Activated CD8-positive, alpha-beta memory T cell treated with anti-CD3 and anti-CD28 coated beads for 48 hours (primary cell): ENCODE measurements at regions not wholly inside any gene's neighbourhood (a gene's known extent, or its start where the extent isn't known, plus 50 kb on each side); places are given as distances from the start of the nearest gene placed in this dataset.
"Not testable (repeated sequence)": the region's sequence is repeated elsewhere in the genome, so short reads cannot be mapped to it uniquely, and the experiment has no call there.

Experiments used
- DNase-seq, 3 experiments: peaks; one replicate each; pipeline ENCODE4 v3.0.0-alpha.2; 2020; ENCODE audit warnings: low read depth in 2 of 3, low spot score in 2 of 3

DNA sequence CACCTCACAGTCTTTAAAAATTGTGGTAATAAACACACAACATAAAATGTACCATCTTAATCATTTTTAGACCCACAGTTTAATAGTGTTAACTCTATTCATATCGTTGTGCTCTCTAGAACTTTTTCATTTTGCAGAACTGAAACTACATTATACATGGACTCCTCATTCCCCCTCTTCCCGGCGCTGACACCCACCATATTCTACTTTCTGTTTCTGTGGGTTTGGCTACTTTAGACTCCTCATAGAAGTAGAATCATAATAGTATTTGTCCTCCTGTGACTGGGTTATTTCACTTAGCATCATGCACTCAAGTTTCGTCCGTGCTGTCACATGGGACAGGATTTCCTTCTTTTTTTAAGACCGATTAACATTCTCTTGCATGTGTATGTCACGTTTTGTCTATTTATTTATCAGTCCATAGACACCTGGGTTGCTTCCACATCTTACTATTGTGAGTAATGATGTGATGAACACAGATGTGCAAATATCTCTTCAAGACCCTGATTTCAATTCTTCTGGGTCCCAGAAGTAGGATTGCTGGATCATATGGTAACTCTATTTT is 62.9 kb upstream of the TMPRSS2 start:
- DNase-seq: no peak

GRCh38 chr21:41568606-41569385 is 60.8 kb upstream of the TMPRSS2 start:
- no peak for DNase-seq

GRCh38 chr21:41567901-41568510 is 60.0 kb upstream of the TMPRSS2 start:
- no peak for DNase-seq

DNA sequence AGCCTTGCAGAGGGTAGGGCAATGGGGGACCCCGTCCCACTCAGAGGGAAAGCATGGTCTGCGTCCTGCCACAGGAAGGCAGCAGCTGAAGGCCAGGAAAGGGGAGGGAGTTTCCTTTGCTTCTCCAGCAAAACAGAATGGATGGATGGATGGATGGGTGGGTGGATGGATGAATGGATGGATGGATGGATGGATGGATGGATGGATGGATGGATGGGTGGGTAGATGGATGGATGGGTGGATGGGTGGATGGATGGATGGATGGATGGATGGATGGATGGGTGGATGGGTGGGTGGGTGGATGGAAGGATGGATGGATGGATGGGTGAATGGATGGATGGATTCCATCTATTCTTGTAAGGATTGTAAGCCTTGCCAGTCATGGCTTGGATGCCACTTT is 59.3 kb upstream of the TMPRSS2 start:
- not testable (repeated sequence) for DNase-seq

- no peak for DNase-seq
Measured at GRCh38 chr21:41566500-41567014, 58.6 kb upstream of the TMPRSS2 start.

DNA sequence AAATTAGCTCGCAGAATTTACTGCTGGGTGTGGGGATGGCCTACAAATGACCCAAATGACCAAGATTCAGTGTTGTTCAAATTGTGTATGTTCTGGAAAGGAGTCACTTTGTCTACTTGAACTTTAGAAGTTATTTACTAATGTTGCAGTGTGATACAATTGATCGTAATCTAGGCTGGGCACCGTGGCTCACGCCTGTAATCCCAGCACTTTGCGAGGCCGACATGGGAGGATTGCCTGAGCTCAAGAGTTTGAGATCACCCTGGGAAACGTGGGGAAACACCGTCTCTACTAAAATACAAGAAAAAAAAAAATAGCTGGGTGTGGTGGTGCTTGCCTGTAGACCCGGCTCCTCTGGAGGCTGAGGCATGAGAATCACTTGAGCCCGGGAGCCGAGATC is 57.6 kb upstream of the TMPRSS2 start:
- no peak for DNase-seq

- DNase-seq: no peak
Measured at GRCh38 chr21:41564871-41565274, 56.9 kb upstream of the TMPRSS2 start.

- no peak for DNase-seq
Measured at GRCh38 chr21:41562101-41563000, 54.4 kb upstream of the TMPRSS2 start.

DNA sequence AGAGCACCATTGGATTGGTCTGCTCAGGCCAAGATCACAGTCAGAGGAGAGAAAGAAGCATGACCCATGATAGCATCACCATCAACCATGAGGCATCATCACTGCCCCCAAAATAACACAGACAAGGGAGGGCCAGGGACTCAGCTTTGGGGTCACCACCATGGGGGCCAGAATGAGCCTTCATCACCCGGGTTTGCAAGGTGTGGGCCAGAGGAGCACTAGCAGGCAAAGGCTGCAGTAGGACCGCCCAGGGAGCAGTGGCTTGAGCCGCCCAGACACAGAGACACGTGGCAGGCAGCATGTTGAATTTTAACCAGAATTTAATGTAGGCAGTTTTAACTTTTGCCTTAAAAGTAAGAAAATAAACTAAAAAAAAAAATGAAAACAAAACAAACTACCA is 53.7 kb upstream of the TMPRSS2 start:
- DNase-seq: no peak

- DNase-seq: no peak
Measured at GRCh38 chr21:41560661-41561158, 52.8 kb upstream of the TMPRSS2 start.

GRCh38 chr21:41559658-41560631 is 52.0 kb upstream of the TMPRSS2 start:
- no peak for DNase-seq

DNA sequence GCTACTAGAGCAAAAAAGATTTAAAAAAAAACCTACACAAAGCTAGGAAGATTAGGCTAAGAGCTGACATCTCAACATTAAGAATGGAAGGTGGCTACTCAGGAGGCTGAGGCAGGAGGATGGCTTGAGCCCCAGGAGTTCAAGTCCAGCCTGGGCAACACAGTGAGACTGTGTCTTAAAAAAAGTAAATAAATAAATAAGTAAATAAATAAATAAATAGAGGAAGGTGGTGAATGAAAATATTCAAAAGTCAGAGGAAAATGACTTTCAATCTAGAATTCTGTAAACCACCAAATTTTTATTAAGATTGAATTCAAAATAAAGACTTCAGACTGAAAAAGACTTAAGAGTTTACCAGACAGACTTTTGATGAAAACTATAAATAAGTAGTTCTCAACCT is 50.9 kb upstream of the TMPRSS2 start:
- no peak for DNase-seq

DNA sequence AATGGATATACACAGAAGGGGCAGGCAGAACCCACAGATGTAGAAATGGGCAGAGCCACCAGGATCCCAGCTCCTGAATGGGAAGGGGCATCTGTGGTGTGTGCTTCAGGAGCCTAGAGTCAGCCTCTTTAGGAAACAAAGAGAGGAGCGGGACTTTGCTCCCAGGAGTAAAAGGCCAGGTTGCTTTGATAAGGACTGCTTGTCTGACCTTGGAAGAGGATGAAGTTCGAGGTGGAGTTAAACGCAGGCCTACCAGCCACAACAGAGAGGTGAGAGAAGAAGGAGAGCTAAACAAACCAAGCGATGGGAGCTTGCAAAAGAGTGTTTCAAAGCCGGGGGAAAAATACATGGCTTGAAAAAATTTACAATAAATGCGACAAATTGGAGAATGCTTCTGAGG is 49.9 kb upstream of the TMPRSS2 start:
- no peak for DNase-seq
